PC-3 (cell line): ENCODE measurements at regions not wholly inside any gene's neighbourhood (a gene's known extent, or its start where the extent isn't known, plus 50 kb on each side); places are given as distances from the start of the nearest gene placed in this dataset.

Source experiments
- CTCF ChIP-seq: fragments of 300-600 bp; sonication (generic); conservative IDR thresholded peaks from 2 replicates; pipeline ENCODE4 v1.5.1; 2017; ENCODE audit warnings: antibody characterized with exemption, low read depth, mild to moderate bottlenecking, low read length
- EZH2 ChIP-seq: fragments of 300-600 bp; sonication (generic); IDR thresholded peaks from one replicate; pipeline ENCODE4 v1.6.1; 2017; ENCODE audit warnings: antibody characterized with exemption, mild to moderate bottlenecking, low read length; ENCODE audit not compliant: unreplicated experiment

GRCh38 chr12:94080341-94081009, 67.9 kb upstream of the PLXNC1 start:
- TF ChIP-seq CTCF (no peak), EZH2 (no peak)
